Stimulated activated CD4-positive, alpha-beta T cell treated with anti-CD3 and anti-CD28 coated beads, Interleukin-4, amount 100 ng/mL, for 4 hours (primary cell): ENCODE measurements at regions not wholly inside any gene's neighbourhood (a gene's known extent, or its start where the extent isn't known, plus 50 kb on each side); places are given as distances from the start of the nearest gene placed in this dataset.

Experiments used
- DNase-seq, 2 experiments: peaks; one replicate each; pipeline ENCODE4 v3.0.0-alpha.2; 2020

DNA sequence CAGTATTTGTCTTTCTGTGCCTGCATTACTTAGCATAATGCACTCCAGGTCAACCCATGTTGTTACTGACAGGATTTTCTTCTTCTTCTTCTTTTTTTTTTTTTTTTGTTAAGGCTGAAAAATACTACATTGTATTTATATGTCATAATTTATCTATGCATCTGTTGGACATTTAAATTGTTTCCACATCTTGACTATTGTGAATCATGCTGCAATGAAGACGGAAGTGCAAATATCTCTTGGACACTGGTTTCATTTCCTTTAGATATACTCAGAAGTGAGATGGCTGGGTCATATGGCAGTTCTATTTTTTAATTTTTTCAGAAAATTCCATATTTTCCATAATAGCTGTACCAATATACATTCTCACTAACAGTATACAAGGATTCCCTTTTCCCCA, 272.7 kb upstream of the PMFBP1 start:
- DNase-seq: no peak

DNA sequence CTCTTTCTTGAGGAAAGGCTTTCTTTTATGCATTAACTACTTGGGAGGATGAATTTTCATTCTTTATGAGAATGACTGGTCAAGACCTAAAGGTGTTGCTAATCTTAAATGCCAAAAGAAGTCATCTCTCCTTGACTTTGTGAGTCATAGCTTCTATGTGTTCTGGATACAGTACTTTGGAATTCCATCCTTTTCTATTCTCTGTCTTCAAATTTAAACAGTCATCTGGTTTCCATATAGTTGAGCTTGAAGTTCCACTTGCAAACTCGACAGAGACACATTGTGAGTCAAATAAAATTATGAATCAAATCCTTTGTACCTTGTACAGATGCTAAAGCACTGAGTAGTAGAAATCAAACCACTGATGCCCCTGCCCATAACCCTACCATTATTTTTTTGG, 271.9 kb upstream of the PMFBP1 start:
- DNase-seq: no peak

DNA sequence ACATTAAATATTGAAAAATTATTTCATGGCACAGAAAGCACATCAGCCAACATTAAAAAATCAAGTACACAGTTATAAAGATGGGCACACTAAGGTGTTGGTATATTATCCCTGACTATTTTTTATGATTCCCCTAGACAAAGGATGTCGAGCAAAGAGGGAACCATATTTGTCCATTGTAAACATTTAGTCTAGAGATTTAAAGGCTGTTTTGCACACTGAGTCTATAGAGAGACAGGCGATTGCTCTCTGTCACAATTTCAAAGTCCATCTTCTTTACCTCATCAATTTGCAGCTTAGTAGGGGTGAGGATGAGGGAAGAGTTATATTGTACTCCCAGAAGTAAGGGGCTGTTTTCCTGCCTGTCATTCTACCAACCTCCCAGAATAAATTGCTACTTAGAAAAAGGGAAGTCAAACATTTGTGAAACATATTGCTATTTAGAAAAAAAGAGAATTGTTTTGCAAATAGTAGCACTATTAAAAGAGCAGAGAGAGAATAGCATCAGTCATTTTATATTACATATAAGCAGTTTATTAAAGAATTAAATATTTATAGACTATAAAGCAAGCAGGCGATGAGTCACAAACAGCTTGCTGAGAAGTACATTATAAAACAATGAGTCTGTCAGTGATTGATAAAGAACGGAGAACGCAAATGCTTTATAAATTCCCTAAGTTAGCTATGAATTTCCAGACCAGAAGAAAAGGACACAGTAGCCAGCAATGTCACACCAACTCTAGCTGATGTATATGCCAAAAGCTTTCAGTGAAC, 270.6 kb upstream of the PMFBP1 start:
- no peak for DNase-seq

DNA sequence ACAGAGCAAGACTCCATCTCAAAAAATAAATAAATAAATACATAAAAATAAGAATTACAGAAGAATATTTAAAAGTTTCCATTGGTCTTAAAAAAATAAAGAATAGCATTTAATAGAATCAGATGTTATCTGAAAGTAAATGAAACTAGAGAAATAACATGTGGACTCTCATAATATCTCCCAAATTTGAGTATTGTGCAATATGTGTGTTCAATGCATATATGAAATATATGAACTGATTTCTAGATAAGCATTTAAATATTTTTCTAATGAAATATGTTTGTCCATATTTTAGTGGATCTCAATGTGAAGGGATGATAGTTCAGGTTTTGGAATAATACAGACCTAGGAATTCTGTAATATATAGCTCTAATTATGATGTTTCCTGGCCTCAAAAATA, 265.9 kb upstream of the PMFBP1 start:
- DNase-seq: no peak

DNA sequence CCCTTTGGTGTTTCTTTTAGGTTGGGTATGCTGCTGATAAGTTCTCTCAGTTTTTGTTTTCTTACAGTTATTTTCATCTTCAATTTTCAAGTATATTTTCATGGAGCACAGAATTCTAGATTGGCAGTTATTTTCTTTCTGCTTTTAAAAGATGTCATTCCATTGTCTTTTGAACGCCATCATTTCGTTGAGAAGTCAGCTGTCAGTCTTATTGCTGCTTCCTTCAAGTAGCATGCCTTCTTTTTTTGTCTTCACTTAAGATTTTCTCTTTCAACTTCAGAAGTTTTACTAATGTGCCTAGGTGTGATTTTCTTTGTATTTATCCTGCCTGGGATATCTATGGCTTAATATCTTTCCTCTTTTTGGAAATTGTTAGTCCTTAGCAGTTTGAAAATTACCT, 262.2 kb upstream of the PMFBP1 start:
- no peak for DNase-seq

DNA sequence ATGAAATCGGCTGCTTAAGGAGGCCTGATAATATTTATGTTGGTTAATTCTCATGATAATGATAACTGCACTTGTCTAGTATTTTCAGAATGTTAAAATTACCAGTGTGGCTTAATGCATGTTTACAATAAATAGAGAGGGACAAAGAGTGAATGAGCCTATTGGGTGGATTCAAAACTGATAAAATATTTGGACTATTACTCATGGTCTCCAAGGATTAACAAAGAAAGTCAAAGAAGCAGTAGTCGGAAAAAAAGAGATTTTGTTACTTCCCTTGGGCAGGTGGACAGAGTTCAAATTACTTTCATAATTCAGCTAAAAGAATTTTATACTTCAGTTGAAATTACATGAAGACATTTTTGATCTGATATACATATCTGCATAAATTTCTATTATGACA, 258.2 kb upstream of the PMFBP1 start:
- DNase-seq: no peak

DNA sequence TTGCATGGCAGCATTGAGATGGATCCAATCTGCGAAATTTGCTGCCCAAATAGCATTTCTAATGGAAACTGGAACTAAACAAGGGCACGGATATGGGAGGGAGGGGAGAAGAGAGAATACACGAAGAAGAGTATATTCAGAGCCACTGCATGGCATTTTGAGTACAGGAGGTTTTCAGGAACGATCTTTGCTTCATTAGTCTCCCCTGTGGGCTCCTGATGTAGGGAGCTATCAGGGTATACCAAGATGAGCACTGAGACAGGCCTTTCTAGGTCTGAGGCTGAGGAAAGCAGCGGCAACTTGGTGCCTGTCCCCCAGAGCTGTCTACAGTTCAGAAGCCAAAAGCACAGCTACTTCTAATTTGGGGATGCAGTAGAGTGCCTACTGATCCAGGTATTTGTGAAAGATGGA, 257.7 kb upstream of the PMFBP1 start:
- no peak for DNase-seq

DNA sequence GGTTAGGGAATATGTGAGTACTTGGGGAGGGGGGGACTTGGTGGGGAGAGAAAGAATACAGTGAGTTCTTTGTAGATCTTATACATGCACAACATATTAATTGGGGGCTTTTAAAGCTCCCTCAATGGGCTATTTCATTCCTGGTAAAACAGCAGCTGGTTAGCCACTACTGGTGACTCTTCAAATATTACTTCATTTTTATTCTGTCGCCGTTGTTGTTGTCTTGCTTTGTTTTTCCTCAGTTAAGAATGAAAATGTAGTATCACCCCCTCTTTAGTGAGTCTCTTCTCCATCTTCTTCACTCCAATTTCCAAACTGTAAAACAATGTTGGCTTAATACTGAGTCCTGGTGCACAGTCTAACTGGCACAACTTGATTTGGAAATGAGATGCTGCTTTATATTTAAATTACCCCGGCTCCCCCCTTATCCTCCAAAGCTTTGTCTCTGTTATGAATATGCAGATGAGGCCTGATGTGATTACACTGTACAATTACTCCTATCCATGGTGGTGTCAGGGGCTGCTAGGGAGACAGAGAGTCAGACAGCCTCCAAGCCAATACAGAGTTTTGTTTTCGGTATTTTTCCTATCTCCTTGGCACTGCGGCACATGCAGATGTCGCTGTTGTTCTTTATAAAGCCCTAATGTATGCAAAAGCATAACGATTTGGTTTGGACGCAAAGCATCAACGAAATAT, 256.9 kb upstream of the PMFBP1 start:
- DNase-seq: no peak

DNA sequence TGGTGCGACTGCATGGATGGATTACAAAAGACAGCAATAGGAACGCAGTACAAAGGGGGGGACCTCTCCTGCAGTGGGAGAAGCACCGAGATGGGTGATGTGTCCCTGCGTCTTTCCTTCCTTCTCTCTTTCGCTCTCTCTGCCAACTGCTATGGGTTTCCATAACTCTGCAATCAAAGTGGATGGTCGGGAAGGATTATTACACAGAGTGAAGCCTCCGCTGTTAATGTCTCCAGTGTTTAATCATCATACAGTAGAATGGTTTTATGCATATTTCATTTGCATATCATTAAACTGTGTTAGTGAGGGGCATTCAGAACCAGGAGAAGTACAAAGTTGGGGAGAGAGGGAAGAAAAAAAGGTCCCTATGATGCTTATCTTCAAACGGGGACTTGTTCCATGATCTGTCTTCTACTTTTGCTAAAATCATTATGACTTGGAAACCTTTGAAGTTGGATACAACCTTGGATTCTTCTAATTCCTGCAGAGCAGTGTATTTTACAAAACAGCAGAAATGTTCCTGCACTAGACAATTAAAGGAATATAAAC, 255.9 kb upstream of the PMFBP1 start:
- DNase-seq: no peak

DNA sequence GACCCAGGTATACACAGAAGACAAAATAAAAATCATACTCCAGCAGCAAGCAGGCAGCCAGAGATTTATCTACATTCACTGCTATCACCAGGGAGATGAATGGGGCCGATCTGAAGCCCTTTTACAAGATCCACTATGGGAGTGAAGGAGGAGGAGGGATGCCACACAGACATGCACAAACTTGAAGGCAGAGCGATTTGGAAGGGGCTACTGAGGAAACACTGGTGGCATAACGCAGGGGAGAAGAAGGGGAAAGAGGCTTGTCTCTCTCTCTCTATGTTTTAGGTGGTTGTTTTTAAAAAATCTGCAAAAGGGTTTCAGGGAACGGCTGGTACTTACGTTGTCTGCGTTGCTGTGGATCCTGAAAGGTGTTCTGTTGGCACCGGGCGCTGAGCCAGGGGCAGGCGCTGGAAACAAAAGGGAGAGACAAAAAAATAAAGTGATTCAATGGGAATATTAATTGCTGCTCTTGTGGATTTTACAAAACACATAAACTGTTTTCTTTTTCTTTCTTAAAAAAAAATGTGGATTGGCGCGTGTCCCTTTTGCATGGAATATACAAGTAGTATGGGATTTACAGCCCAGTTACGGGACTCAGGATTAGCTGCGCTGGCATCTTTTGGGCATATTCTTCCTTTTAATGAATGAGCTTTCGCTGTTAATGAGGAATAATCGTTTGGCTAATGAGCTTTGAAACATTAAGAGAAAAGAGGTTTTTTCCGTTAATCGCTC, 255.3 kb upstream of the PMFBP1 start:
- DNase-seq: no peak

DNA sequence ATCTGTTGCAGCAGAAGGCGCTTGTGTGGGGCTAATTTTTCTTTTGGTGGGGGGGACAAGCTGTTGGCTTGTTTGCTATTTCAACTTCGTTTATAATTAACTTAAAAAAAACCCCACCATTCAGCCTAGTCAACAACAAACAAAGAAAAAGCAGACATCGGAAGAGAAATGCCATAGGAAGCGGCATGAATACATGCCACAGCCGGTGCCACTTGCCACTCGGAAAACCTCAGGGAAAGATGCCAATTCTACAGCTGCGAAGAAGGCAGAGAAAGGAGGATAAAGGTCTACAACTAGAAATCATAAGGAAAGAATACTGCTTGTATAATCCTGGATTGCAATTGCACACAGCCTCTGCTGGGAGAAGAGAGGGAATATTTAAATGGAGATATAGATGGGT, 254.4 kb upstream of the PMFBP1 start:
- DNase-seq: no peak

DNA sequence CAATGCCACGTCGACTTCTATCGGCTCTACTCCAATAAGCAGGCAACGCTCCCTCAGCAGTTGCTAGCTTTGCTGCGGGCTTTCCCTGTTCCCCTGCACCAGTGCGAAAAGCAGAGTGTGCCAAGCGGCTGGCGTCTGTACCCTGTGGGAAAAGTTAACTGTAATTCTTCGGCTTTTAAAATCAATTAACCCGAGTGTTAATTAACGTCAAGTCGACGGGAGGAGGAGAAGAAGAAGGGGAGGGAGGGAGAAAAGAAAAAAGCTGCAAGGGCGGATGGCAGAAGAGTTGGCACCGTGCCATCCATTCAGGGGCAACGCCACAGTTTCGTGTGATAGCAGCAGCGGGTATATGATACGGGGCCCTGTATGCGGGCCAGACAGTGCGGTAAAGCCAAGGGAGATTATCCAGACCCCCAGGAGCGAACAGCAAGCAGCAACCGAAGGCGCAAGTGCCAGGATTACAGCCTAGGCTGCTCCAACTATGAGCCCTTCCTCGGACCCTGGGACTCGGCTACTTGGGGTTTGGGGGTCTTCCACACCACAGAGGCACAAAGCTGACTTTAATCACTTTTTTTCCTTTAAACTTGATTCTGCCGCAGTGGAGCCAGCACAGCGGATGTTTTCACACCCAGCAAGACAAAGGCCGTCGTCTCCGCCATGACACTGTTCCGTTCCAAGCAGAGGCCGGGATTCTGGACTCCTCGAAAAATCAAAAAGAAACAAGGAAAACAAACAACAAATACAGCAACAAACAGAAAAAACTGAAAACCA, 253.8 kb upstream of the PMFBP1 start:
- DNase-seq: no peak

DNA sequence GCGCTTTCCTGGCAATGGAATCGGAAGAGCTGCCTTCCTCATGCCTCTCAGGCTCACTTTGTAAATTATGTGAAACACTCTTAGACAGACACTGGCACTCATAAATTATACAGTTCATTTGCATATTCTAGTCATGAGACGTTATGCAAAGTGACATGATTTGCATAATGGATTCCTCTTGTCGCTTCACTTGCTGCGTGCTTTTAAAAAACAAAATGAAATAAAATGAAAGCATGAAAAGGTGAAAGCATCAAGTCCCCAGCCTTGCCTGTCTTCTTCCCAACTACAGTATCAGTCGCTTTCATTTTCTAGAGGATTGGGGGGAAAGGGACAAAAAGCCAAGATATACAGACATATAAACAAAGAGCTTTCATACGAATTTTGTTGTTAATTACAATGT, 252.8 kb upstream of the PMFBP1 start:
- DNase-seq: no peak

DNA sequence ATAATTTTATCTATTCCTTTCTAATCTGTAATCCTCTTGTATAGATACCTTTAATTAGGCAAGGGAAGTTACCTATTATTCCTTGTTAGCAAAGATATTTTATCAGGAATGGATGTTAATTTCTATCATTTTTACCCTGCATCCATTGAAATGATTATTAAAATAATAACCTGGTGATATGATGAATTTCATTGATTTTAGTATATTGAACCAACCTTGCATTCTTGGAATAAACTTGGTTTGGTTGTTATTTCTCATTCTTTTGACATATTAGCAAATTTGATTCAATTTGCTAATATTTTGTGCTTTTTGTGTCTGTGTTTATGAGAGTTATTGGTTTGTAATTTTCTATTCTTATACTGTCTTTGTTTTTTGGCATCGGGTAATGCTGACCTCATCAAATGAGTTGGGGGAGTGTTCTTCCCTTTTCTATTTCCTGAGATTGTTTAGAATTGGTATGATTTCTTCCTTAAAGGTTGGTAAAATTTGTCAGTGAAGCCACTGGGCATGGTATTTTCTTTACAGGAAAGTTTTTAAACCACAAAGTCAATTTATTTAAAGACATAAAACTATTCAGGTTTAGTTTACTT, 250.4 kb upstream of the PMFBP1 start:
- no peak for DNase-seq

DNA sequence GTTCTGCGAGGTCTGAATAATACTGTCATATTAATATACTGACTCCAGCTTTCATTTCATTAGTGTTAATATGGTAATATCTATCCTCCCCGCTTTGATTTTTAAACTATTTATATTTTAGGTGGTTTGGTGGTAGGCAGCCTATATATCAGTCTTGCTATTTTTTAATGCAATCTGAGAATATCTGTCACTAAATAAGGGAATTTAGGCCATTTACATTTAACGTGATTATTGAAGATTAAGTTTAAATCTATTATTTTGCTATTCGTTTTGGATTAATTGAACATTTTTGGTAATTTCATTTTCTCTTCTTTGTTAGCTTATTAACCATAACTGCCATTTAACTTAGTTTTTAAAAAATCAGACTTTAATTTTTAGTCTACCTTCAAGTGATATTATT, 247.7 kb upstream of the PMFBP1 start:
- no peak for DNase-seq

DNA sequence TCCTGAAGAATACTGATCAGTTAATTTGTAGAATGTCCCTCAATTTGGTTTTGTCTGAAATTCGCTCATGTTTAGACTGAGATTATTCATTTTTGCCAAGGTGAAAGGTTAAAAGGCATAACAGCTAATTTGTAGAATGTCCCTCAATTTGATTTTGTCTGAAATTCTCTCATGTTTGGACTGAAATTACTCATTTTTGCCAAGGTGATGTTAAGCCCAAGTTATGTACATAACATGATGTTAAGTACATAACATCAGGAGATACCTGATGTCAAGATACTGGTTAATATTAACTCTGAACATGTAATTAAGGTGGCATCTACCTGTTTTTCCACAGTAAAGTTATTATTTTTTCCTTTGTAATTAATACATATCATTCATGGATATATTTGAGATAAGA, 243.4 kb upstream of the PMFBP1 start:
- no peak for DNase-seq

DNA sequence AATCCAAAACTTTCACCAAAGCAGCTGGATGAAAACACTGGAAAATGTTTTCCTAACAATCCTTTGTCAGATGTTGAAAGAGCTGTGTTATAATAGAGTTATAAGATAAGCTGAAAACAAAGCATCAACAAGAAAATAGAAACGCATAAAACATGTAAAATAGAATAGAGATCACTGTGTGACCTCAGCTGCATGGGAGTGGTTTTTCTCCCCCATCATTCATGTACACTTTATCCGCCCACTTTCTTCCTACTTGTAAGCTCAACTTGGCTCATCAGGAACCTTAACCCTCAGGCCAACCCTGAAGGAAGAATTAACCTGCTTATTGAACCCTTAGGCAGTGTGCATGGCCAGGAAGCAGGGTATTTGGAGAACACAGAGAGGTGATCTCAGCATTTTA, 238.5 kb upstream of the PMFBP1 start:
- no peak for DNase-seq

DNA sequence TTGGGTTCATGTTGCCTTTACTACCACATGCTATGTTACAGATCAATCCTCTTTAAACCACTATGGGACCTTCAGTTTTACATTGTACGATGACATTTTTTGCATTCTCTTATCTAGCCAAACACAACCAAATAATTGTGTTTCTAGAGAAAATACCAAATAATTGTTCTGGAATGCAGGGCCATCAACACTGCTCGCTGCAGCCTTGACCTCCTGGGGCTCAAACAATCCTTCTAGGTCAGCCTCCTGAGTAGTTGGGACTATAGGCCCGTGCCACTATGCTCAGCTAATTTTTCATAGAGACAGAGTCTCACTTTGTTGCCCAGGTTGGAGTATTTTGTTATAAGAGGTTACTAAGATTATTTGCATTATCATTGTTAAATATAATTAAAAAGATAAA, 237.5 kb upstream of the PMFBP1 start:
- DNase-seq: no peak

DNA sequence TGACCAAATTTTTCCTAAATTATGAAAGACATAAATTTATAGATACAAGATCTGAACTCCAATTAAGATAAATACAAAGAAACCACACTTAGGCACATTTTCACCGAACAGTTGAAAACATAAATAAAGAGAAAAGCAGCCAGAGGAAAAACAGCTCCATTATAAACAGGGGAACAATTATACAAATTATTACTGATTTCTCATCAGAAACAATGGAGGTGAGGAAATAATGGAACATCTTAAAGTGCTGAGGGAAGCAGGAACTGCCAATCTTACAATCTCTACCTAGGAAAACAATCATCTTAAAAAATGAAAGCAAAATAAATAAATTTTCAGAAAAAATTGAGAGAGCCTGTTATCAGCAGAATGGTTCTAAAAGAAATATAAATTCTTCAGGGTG, 234.4 kb upstream of the PMFBP1 start:
- no peak for DNase-seq

DNA sequence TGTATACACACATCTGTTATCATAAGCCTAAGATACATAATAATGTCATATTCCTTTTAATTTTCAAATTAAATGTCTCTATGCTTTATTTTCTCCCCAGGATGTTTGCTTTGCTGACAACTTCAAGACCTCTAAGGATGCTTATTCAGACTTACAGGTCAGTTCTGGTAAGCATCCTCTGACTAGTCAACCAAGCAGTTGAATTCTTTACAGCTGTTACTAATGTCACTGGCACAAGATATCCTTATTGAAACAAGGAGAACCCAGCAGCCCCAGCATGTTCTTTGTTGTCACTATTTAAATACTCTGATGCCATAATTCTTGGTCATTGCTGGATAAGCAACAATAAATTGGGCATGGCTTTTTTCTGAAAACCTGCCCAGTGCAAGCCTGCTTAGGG, 232.3 kb upstream of the PMFBP1 start:
- DNase-seq: no peak

DNA sequence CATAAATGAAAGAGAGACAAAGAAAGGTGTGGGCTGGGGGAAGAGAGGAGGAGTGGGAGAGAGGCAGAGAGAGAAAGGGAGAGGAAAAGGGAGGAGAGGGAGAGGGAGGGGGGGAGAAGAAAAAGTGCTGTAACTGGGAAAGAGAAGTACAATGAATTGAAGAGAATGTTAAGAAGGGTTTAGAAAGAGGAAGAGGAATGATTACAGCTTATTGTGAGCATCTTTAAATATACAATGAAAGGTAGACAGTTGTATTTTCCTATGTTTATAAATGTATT, 229.1 kb upstream of the PMFBP1 start:
- no peak for DNase-seq

DNA sequence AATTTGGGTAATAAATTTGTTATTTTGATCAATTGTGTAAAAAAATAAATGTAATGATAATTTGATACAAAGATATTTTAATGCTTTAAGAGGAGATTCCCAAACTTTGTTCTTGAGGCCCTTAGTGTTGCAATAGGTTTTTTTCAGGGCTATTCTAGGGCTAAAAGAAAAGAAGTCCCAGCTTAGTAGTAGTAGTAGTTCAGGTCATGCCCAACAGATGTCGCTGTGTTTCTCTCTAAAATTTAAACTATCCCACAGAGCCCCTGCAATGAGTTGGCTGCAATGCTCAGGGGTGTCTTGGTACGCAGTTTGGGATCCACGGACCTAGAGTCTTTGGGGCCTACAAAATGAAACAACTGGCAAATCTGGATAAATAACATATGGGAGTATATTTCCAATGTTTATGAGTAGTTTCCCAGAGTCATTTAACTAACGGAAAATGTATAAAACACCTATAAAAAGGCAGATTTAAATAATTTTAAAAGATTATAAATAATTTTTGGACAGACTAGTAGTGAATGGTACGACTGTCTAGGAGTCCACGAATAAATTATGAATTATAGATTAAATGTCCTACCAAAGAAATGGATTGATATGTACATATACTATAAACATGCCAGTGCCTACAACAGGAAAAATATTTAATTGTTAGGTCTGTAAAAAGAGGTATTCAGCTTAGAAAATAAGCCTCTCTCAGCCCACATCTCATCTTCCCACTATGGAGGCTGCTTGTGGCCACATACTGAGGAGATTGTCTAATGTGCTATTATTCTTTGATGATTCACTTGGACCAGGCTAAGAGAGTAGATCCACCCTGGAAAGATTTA, 228.5 kb upstream of the PMFBP1 start:
- no peak for DNase-seq
